Smooth muscle cell (in vitro differentiated cells): ENCODE measurements at regions not wholly inside any gene's neighbourhood (a gene's known extent, or its start where the extent isn't known, plus 50 kb on each side); places are given as distances from the start of the nearest gene placed in this dataset.

Experiments used
- DNase-seq: peaks from one replicate; lab custom pipeline; 2025; ENCODE audit not compliant: unreplicated experiment; lab: John Stamatoyannopoulos, UW
- H2AFZ ChIP-seq: fragments of 200-600 bp; sonication (generic); 2 replicates; pipeline ENCODE4 v1.6.0; 2016; ENCODE audit warnings: antibody characterized with exemption, low read depth, mild to moderate bottlenecking
- H3F3A ChIP-seq: fragments of 200-600 bp; sonication (generic); 2 replicates; pipeline ENCODE4 v1.6.0; 2017; ENCODE audit warnings: antibody characterized with exemption, low read depth
- H3K27ac ChIP-seq: fragments of 200-600 bp; sonication (generic); 2 replicates; pipeline ENCODE4 v1.5.1; 2016; ENCODE audit warnings: low read depth, mild to moderate bottlenecking
- H3K27me3 ChIP-seq: fragments of 200-600 bp; sonication (generic); 2 replicates; pipeline ENCODE4 v1.6.1; 2016; ENCODE audit warnings: low read depth, mild to moderate bottlenecking
- H3K36me3 ChIP-seq: fragments of 200-600 bp; sonication (generic); 2 replicates; pipeline ENCODE4 v1.5.1; 2016; ENCODE audit warnings: low read depth
- H3K4me1 ChIP-seq: fragments of 200-600 bp; sonication (generic); 2 replicates; pipeline ENCODE4 v1.5.1; 2016; ENCODE audit warnings: low read depth
- H3K4me2 ChIP-seq: fragments of 200-600 bp; sonication (generic); 2 replicates; pipeline ENCODE4 v1.6.0; 2016; ENCODE audit warnings: mild to moderate bottlenecking
- H3K4me3 ChIP-seq: fragments of 200-600 bp; sonication (generic); 2 replicates; pipeline ENCODE4 v1.5.1; 2016; ENCODE audit warnings: mild to moderate bottlenecking
- H3K79me2 ChIP-seq: fragments of 200-600 bp; sonication (generic); 2 replicates; pipeline ENCODE4 v1.6.0; 2016; ENCODE audit warnings: low read depth, mild to moderate bottlenecking
- H3K9ac ChIP-seq: fragments of 200-600 bp; sonication (generic); 2 replicates; pipeline ENCODE4 v1.6.0; 2016; ENCODE audit warnings: low read depth
- H3K9me3 ChIP-seq: fragments of 200-600 bp; sonication (generic); replicated peaks from 2 replicates; pipeline ENCODE4 v1.5.1; 2016; ENCODE audit warnings: low read depth
- H4K20me1 ChIP-seq: fragments of 200-600 bp; sonication (generic); 2 replicates; pipeline ENCODE4 v1.6.0; 2016; ENCODE audit warnings: low read depth
- WGBS: methylation state at CpG from one replicate; pipeline ENCODE4 v1.1.7; 2016; ENCODE audit warnings: low lambda C conversion rate; 5-methylcytosine and 5-hydroxymethylcytosine counted together
- TF ChIP-seq, protein P1 (sequence below): fragments of 200-600 bp; sonication (generic); IDR thresholded peaks from 2 replicates; pipeline ENCODE4 v1.5.1; 2017; ENCODE audit warnings: borderline replicate concordance, mild to moderate bottlenecking, antibody characterized with exemption; ENCODE audit not compliant: insufficient read depth, poor library complexity, severe bottlenecking

- Histone ChIP-seq H2AFZ (no peak overlapping the region), H3K4me1 (no peaks in the 10 kb centered on the region), H3K27ac (no peak overlapping the region), H3K36me3 (no peaks in the 10 kb centered on the region), H3K4me2 (no peak overlapping the region), H3K79me2 (no peaks in the 10 kb centered on the region), H3K4me3 (no peak overlapping the region), H3K27me3 (no peaks in the 10 kb centered on the region), H3K9ac (no peak overlapping the region), H4K20me1 (no peaks in the 10 kb centered on the region), H3F3A (no peaks in the 10 kb centered on the region), H3K9me3 (no peaks in the 10 kb centered on the region)
- TF ChIP-seq, protein P1, sequence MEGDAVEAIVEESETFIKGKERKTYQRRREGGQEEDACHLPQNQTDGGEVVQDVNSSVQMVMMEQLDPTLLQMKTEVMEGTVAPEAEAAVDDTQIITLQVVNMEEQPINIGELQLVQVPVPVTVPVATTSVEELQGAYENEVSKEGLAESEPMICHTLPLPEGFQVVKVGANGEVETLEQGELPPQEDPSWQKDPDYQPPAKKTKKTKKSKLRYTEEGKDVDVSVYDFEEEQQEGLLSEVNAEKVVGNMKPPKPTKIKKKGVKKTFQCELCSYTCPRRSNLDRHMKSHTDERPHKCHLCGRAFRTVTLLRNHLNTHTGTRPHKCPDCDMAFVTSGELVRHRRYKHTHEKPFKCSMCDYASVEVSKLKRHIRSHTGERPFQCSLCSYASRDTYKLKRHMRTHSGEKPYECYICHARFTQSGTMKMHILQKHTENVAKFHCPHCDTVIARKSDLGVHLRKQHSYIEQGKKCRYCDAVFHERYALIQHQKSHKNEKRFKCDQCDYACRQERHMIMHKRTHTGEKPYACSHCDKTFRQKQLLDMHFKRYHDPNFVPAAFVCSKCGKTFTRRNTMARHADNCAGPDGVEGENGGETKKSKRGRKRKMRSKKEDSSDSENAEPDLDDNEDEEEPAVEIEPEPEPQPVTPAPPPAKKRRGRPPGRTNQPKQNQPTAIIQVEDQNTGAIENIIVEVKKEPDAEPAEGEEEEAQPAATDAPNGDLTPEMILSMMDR, result no peak
- DNase-seq, result no peak
- WGBS, result 0% methylated on average over 1 of the region's 1 CpG
Measured at GRCh38 chr6:69623357-69623756, 173.5 kb downstream of the LMBRD1 start.

DNA sequence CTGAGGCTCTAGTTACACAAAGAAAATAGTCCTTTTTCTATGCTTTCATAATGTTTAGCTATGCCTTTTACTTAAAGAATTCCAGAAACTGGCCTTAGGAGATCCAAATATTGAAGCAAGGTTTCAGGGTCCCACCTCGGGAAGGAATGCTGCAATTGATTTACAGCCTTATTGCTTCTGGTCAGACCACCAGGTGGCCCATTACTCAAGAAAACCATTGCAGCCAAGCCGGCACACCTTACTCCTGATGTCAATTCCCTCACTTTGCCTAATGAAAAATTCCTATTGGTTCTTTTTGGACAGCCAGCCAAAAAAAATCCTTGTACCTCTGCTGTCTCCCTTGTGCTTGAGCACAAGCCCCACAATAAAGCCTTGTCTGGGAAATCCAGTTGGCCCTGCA, 173.9 kb downstream of the LMBRD1 start:
- H3K36me3 ChIP-seq, result no peaks in the 10 kb centered on the region
- H4K20me1 ChIP-seq, result no peaks in the 10 kb centered on the region
- no peaks in the 10 kb centered on the region for H3K27me3 ChIP-seq
- 54% methylated on average over 2 of the region's 2 CpGs for WGBS
- TF ChIP-seq, protein P1, result no peak
- H3K27ac ChIP-seq, result no peak overlapping the region
- H3K4me1 ChIP-seq, result no peaks in the 10 kb centered on the region
- no peak overlapping the region for H3K9ac ChIP-seq
- DNase-seq, result no peak
- H2AFZ ChIP-seq, result no peak overlapping the region
- no peaks in the 10 kb centered on the region for H3K9me3 ChIP-seq
- H3K4me2 ChIP-seq, result no peak overlapping the region
- no peaks in the 10 kb centered on the region for H3F3A ChIP-seq
- H3K79me2 ChIP-seq, result no peaks in the 10 kb centered on the region
- H3K4me3 ChIP-seq, result no peak overlapping the region

- no peak overlapping the region for H3K4me3 ChIP-seq
- 79% methylated on average over 3 of the region's 3 CpGs for WGBS
- no peak for DNase-seq
Measured at GRCh38 chr6:69622230-69622629, 174.6 kb downstream of the LMBRD1 start.

DNA sequence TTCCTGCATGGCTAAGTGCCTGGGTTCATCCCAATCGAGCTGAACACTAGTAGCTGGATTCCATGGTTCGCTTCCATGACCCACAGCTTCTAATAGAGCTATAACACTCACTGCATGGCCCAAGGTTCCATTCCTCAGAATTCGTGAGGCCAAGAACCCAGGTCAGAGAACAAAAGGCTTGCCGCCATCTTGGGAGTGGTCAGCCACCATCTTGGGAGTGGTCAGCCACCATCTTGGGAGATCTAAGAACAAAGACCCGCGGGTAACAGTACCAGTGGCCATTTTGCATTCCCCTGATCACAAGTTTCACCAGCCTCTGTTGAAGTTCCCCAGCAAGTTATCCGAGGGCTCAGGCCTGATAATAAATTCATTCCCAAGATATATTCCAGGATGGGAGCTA, 179.6 kb downstream of the LMBRD1 start:
- Histone ChIP-seq H3K27me3 (no peaks in the 10 kb centered on the region), H3F3A (no peaks in the 10 kb centered on the region), H2AFZ (no peak overlapping the region), H3K9me3 (no peaks in the 10 kb centered on the region), H3K9ac (no peak overlapping the region), H3K4me3 (no peak overlapping the region), H4K20me1 (no peaks in the 10 kb centered on the region), H3K36me3 (no peaks in the 10 kb centered on the region), H3K27ac (no peak overlapping the region), H3K4me1 (no peaks in the 10 kb centered on the region), H3K79me2 (no peaks in the 10 kb centered on the region), H3K4me2 (no peak overlapping the region)
- TF ChIP-seq, protein P1, result no peak
- WGBS, result 95% methylated on average over 5 of the region's 7 CpGs
- DNase-seq, result no peak

More at GRCh38 chr6:69622230-69622629, 174.6 kb downstream of the LMBRD1 start:
- Histone ChIP-seq H4K20me1 (no peaks in the 10 kb centered on the region), H3K27ac (no peak overlapping the region), H3K36me3 (no peaks in the 10 kb centered on the region), H3K4me2 (no peak overlapping the region), H3K27me3 (no peaks in the 10 kb centered on the region), H3K9me3 (no peaks in the 10 kb centered on the region), H2AFZ (no peak overlapping the region), H3K9ac (no peak overlapping the region), H3K4me1 (no peaks in the 10 kb centered on the region), H3F3A (no peaks in the 10 kb centered on the region), H3K79me2 (no peaks in the 10 kb centered on the region)
- TF ChIP-seq, protein P1, result no peak
